ENCODE measurements at regions not wholly inside any gene's neighbourhood (a gene's known extent, or its start where the extent isn't known, plus 50 kb on each side); places are given as distances from the start of the nearest gene placed in this dataset.

GRCh38 chr4:60544981-60545380 lies 655.1 kb upstream of the ADGRL3 start:
- H2AFZ ChIP-seq (ENCODE audit: low read depth, low read length): no peak overlapping the region
- intact Hi-C loops (cut with micrococcal nuclease) (no loop called here), dilution Hi-C loops (cut with MboI; ENCODE audit: extremely low pct_ligation_motif_present, low sequenced_read_pairs) (no loop called here)
- H3K36me3 ChIP-seq (ENCODE audit: control insufficient read depth in 2 of 2, extremely low read depth in 1 of 2, insufficient read depth in 2 of 2, low read length in 2 of 2): no peaks in the 10 kb centered on the region
- no peak overlapping the region for H3K9ac ChIP-seq (replicated peaks; ENCODE audit: extremely low read depth, insufficient read depth, low read length)
- FAIRE-seq (no peak), DNase-seq (ENCODE audit: low read depth, low spot score) (no peak)
- H3K4me1 ChIP-seq (ENCODE audit: control insufficient read depth, extremely low read depth, insufficient read depth, low read length): no peaks in the 10 kb centered on the region
- BruUV-seq (replicated peaks): no TSS peak
- H3K9me1 ChIP-seq (replicated peaks; ENCODE audit: control insufficient read depth, extremely low read depth, insufficient read depth, low read length): no peaks in the 10 kb centered on the region
- H3K27me3 ChIP-seq (ENCODE audit: control insufficient read depth in 2 of 2, insufficient read depth in 2 of 2, low read length in 2 of 2): no peaks in the 10 kb centered on the region
- TF ChIP-seq POLR2AphosphoS5 (IDR thresholded peaks at IDR 0.05; ENCODE audit: insufficient read depth, low read depth, low read length) (no peak), EZH2 (IDR thresholded peaks at IDR 0.05; ENCODE audit: borderline replicate concordance, low read depth, low read length, severe bottlenecking) (no peak), FOS (IDR thresholded peaks at IDR 0.05; ENCODE audit: borderline replicate concordance, insufficient read depth, low read length) (no peak), MYC (IDR thresholded peaks at IDR 0.05; ENCODE audit: low read depth, low read length) (no peak), POLR2A (IDR thresholded peaks at IDR 0.05; ENCODE audit: low read depth, low read length) (no peak), MAX (IDR thresholded peaks at IDR 0.05; ENCODE audit: insufficient read depth, insufficient read length) (no peak), CTCF (IDR thresholded peaks at IDR 0.05; ENCODE audit: extremely low read depth in 1 of 2, insufficient read depth in 1 of 2, low read depth in 1 of 2, low read length in 2 of 2) (no peak), JUN (IDR thresholded peaks at IDR 0.05; ENCODE audit: borderline replicate concordance, insufficient read depth, insufficient read length, low read depth) (no peak)
- POLR2A ChIA-PET: no interaction called here
- no peak overlapping the region for H3K4me3 ChIP-seq (replicated peaks in 1 of 3; ENCODE audit: insufficient read depth in 1 of 3, low read depth in 1 of 3, low read length in 3 of 3)
- CTCF ChIA-PET: no interaction called here
- H3K9me3 ChIP-seq (replicated peaks; ENCODE audit: control insufficient read depth, insufficient read depth, low read length): peaks cover 1% of the 10 kb centered on the region
- H3K27ac ChIP-seq (ENCODE audit: insufficient read depth, low read depth, low read length): no peak overlapping the region
- no peaks in the 10 kb centered on the region for H3K79me2 ChIP-seq (ENCODE audit: control insufficient read depth, insufficient read depth, low read length)
- H4K20me1 ChIP-seq (replicated peaks; ENCODE audit: control insufficient read depth, extremely low read depth, insufficient read depth, low read length): no peaks in the 10 kb centered on the region
- H3K4me2 ChIP-seq (ENCODE audit: insufficient read depth, low read length): no peak overlapping the region
